K562 (cell line): ENCODE measurements at regions not wholly inside any gene's neighbourhood (a gene's known extent, or its start where the extent isn't known, plus 50 kb on each side); places are given as distances from the start of the nearest gene placed in this dataset.

Experiments
- CTCF ChIP-seq, 3 experiments: IDR thresholded peaks in 2 of 3; conservative IDR thresholded peaks in 1 of 3; 2 replicates each; pipeline ENCODE4 v1.5.1; 2011 to 2012; ENCODE audit warnings: low read length in 3 of 3, mild to moderate bottlenecking in 3 of 3, control low read depth in 2 of 3, improper control_type of control experiment in 1 of 3, inconsistent platforms in 1 of 3, low read depth in 1 of 3, mixed read lengths in 1 of 3, moderate library complexity in 1 of 3; ENCODE audit not compliant: insufficient read depth in 2 of 3
- ESRRA ChIP-seq: fragments of 450-650 bp; IDR thresholded peaks from 2 replicates; pipeline ENCODE4 v1.6.1; 2014; ENCODE audit warnings: low read depth, mild to moderate bottlenecking, moderate library complexity, borderline replicate concordance
- FOXK1 ChIP-seq: sonication (generic); formaldehyde crosslinking; IDR thresholded peaks from 2 replicates; pipeline ENCODE4 v1.8.0; 2022; ENCODE audit warnings: missing genetic modification reagents, mild to moderate bottlenecking, borderline replicate concordance
- NKRF ChIP-seq: fragments of 450-650 bp; IDR thresholded peaks from 2 replicates; pipeline ENCODE4 v1.6.1; 2016; ENCODE audit warnings: borderline replicate concordance
- RFX5 ChIP-seq: IDR thresholded peaks from 2 replicates; pipeline ENCODE4 v1.6.1; 2011; ENCODE audit warnings: low read depth, mild to moderate bottlenecking, improper control_type of control experiment, low read length
- TAF1 ChIP-seq: IDR thresholded peaks from 2 replicates; pipeline ENCODE4 v1.6.1; 2011; ENCODE audit warnings: mild to moderate bottlenecking, low read length, moderate library complexity; ENCODE audit not compliant: insufficient read depth, control insufficient read depth, severe bottlenecking; ENCODE audit errors: extremely low read depth
- TEAD4 ChIP-seq, 2 experiments: sonication (generic) in 1 of 2; formaldehyde crosslinking in 1 of 2; IDR thresholded peaks; 2 replicates each; pipeline versions ENCODE4 v1.6.1 to v1.8.0; 2012 to 2022; ENCODE audit warnings: borderline replicate concordance in 1 of 2, inconsistent platforms in 1 of 2, low read length in 1 of 2, mild to moderate bottlenecking in 1 of 2, missing genetic modification reagents in 1 of 2
- TFAP4 ChIP-seq: sonication (generic); formaldehyde crosslinking; IDR thresholded peaks from 2 replicates; pipeline ENCODE4 v1.8.0; 2022; ENCODE audit warnings: missing genetic modification reagents, mild to moderate bottlenecking, moderate library complexity, borderline replicate concordance
- XRCC5 ChIP-seq: fragments of 200-400 bp; formaldehyde crosslinking; IDR thresholded peaks from 2 replicates; pipeline ENCODE4 v1.6.1; 2017; ENCODE audit warnings: low read depth, mild to moderate bottlenecking, low read length
- YY1 ChIP-seq, 3 experiments: IDR thresholded peaks; 2 replicates each; pipeline ENCODE4 v1.6.1; 2011; ENCODE audit warnings: low read length in 2 of 3, mild to moderate bottlenecking in 2 of 3, moderate library complexity in 2 of 3, borderline replicate concordance in 1 of 3, control low read depth in 1 of 3, low read depth in 1 of 3; ENCODE audit not compliant: insufficient read depth in 3 of 3, insufficient replicate concordance in 2 of 3, control insufficient read depth in 1 of 3, insufficient read length in 1 of 3; ENCODE audit errors: extremely low read depth in 1 of 3
- ZFP1 ChIP-seq: fragments of 450-650 bp; formaldehyde crosslinking; IDR thresholded peaks from 2 replicates; pipeline ENCODE4 v1.4.0; 2020; ENCODE audit warnings: mild to moderate bottlenecking, mixed read lengths
- ZKSCAN8 ChIP-seq: fragments of 200-800 bp; sonication (Bioruptor generic); IDR thresholded peaks from 2 replicates; pipeline ENCODE4 v1.6.1; 2016; ENCODE audit warnings: missing genetic modification characterization, missing compliant biosample characterization
- ZNF354B ChIP-seq: fragments of 250-450 bp; sonication (Bioruptor Pico); IDR thresholded peaks from 2 replicates; pipeline ENCODE4 v1.4.0; 2020

GRCh38 chr14:26820572-26820971 is 222.7 kb upstream of the NOVA1 start:
- TF ChIP-seq ZKSCAN8 (CRISPR knock-in tag): no peak
- TF ChIP-seq CTCF (IDR thresholded peaks at IDR 0.05 in 2 of 3, conservative IDR thresholded peaks at IDR 0.05 in 1 of 3; ENCODE audit: insufficient read depth in 2 of 3, low read depth in 1 of 3, low read length in 3 of 3): no peak
- TF ChIP-seq FOXK1: no peak
- TF ChIP-seq TFAP4 (CRISPR knock-in tag): no peak
- TF ChIP-seq ZNF354B (CRISPR knock-in tag): no peak
- no peak for TF ChIP-seq ZFP1 (CRISPR knock-in tag)
- TF ChIP-seq XRCC5: no peak
- TF ChIP-seq TEAD4 (IDR thresholded peaks at IDR 0.05; ENCODE audit: low read length): no peak
- no peak for TF ChIP-seq TEAD4 (CRISPR knock-in tag; IDR thresholded peaks at IDR 0.05; ENCODE audit: borderline replicate concordance)
- TF ChIP-seq RFX5: no peak
- no peak for TF ChIP-seq ESRRA
- TF ChIP-seq YY1 (IDR thresholded peaks at IDR 0.05; ENCODE audit: borderline replicate concordance in 1 of 3, control insufficient read depth in 1 of 3, extremely low read depth in 1 of 3, insufficient read depth in 3 of 3, insufficient read length in 1 of 3, insufficient replicate concordance in 2 of 3, low read depth in 1 of 3, low read length in 2 of 3): no peak
- no peak for TF ChIP-seq TAF1
- no peak for TF ChIP-seq NKRF
